IMR-90 (cell line): ENCODE measurements at regions not wholly inside any gene's neighbourhood (a gene's known extent, or its start where the extent isn't known, plus 50 kb on each side); places are given as distances from the start of the nearest gene placed in this dataset.
"Not testable (repeated sequence)": the region's sequence is repeated elsewhere in the genome, so short reads cannot be mapped to it uniquely, and the experiment has no call there.

ENCODE experiments used
- ATAC-seq: fragments of 200-7000 bp; cut with Tn5 transposase; 2 replicates; pipeline ENCODE4 v1.9.1; 2020; ENCODE audit warnings: low read depth, mild to moderate bottlenecking, moderate library complexity
- BruUV-seq: library from RNA; stranded (reverse); fragments of 400-500 nt; replicated peaks from 2 replicates; lab custom pipeline; 2021; lab: Mats Ljungman, UMichigan
- CTCF ChIA-PET: fragments of 300-600 bp; formaldehyde crosslinking; extraction: SDS; loops from one replicate; lab custom pipeline; 2021; ENCODE audit warnings: antibody characterized with exemption; lab: Yijun Ruan, JAX
- POLR2A ChIA-PET: fragments of 300-600 bp; sonication (Branson Sonifier 250); formaldehyde crosslinking; loops from one replicate; lab custom pipeline; 2022; ENCODE audit warnings: antibody characterized with exemption; ENCODE audit not compliant: unreplicated experiment; lab: Charles Lee
- DNase-seq: peaks from one replicate; pipeline ENCODE4 v3.0.0; 2013
- H2AFZ ChIP-seq: replicated peaks from 2 replicates; pipeline ENCODE3; 2013; ENCODE audit warnings: low read length, mild to moderate bottlenecking; ENCODE audit not compliant: poor library complexity
- H2AK5ac ChIP-seq: 2 replicates; pipeline ENCODE4 v1.6.1; 2013; ENCODE audit warnings: low read depth, low read length, inconsistent platforms
- H2AK9ac ChIP-seq: replicated peaks from 2 replicates; pipeline ENCODE3; 2013; ENCODE audit warnings: mild to moderate bottlenecking, low read depth, low read length, moderate library complexity; ENCODE audit not compliant: poor library complexity
- H2BK120ac ChIP-seq: 2 replicates; pipeline ENCODE4 v1.6.1; 2013; ENCODE audit warnings: low read depth, low read length, inconsistent platforms
- H2BK15ac ChIP-seq: 3 replicates; pipeline ENCODE4 v1.6.1; 2013; ENCODE audit warnings: low read depth, low read length, inconsistent platforms
- H2BK20ac ChIP-seq: 2 replicates; pipeline ENCODE4 v1.6.1; 2013; ENCODE audit warnings: low read depth, mild to moderate bottlenecking, inconsistent platforms, low read length, moderate library complexity
- H2BK5ac ChIP-seq: 2 replicates; pipeline ENCODE4 v1.6.1; 2013; ENCODE audit warnings: mild to moderate bottlenecking, low read depth, low read length, inconsistent platforms; ENCODE audit not compliant: poor library complexity, severe bottlenecking
- H3K14ac ChIP-seq: replicated peaks from 2 replicates; pipeline ENCODE4 v1.6.1; 2013; ENCODE audit warnings: low read depth, low read length, inconsistent platforms
- H3K18ac ChIP-seq: 2 replicates; pipeline ENCODE4 v1.6.1; 2013; ENCODE audit warnings: low read depth, low read length, control low read depth
- H3K23ac ChIP-seq: 2 replicates; pipeline ENCODE4 v1.6.1; 2013; ENCODE audit warnings: low read depth, low read length, inconsistent platforms
- H3K27ac ChIP-seq: 2 replicates; pipeline ENCODE4 v1.5.1; 2013; ENCODE audit warnings: mild to moderate bottlenecking, control low read depth, low read length; ENCODE audit not compliant: insufficient read depth
- H3K27me3 ChIP-seq: 2 replicates; pipeline ENCODE4 v1.6.1; 2013; ENCODE audit warnings: low read length; ENCODE audit not compliant: control insufficient read depth, insufficient read depth
- H3K36me3 ChIP-seq: 2 replicates; pipeline ENCODE4 v1.6.1; 2013; ENCODE audit warnings: low read length, mixed read lengths; ENCODE audit not compliant: control insufficient read depth, insufficient read depth
- H3K4ac ChIP-seq: 2 replicates; pipeline ENCODE4 v1.6.1; 2013; ENCODE audit warnings: low read depth, low read length, inconsistent platforms
- H3K4me1 ChIP-seq: 2 replicates; pipeline ENCODE4 v1.6.1; 2013; ENCODE audit warnings: low read length, mixed read lengths; ENCODE audit not compliant: control insufficient read depth, insufficient read depth
- H3K4me2 ChIP-seq: 2 replicates; pipeline ENCODE4 v1.6.1; 2013; ENCODE audit warnings: low read depth, mild to moderate bottlenecking, control low read depth, low read length, moderate library complexity
- H3K4me3 ChIP-seq: 2 replicates; pipeline ENCODE4 v1.5.1; 2013; ENCODE audit warnings: low read depth, mild to moderate bottlenecking, control low read depth, low read length, moderate library complexity; ENCODE audit not compliant: insufficient read depth
- H3K56ac ChIP-seq: 2 replicates; pipeline ENCODE4 v1.6.1; 2013; ENCODE audit warnings: low read length, inconsistent platforms; ENCODE audit not compliant: insufficient read depth; ENCODE audit errors: extremely low read depth
- H3K79me1 ChIP-seq, 2 experiments: 2 replicates each; pipeline ENCODE4 v1.6.1; 2013; ENCODE audit warnings: low read length in 2 of 2, inconsistent platforms in 1 of 2, low read depth in 1 of 2
- H3K9ac ChIP-seq: 2 replicates; pipeline ENCODE4 v1.6.1; 2013; ENCODE audit warnings: low read depth, low read length, control low read depth
- H3K9me1 ChIP-seq: 2 replicates; pipeline ENCODE4 v1.6.1; 2013; ENCODE audit warnings: low read length, inconsistent platforms; ENCODE audit not compliant: insufficient read depth
- H3K9me3 ChIP-seq: 2 replicates; pipeline ENCODE4 v1.6.1; 2013; ENCODE audit warnings: low read length; ENCODE audit not compliant: control insufficient read depth, insufficient read depth
- H4K20me1 ChIP-seq: 2 replicates; pipeline ENCODE4 v1.6.1; 2013; ENCODE audit warnings: low read length, inconsistent platforms; ENCODE audit not compliant: insufficient read depth
- H4K5ac ChIP-seq: 2 replicates; pipeline ENCODE4 v1.6.1; 2013; ENCODE audit warnings: mild to moderate bottlenecking, low read depth, low read length, control low read depth
- H4K8ac ChIP-seq, 2 experiments: 2 replicates each; pipeline ENCODE4 v1.6.1; 2013; ENCODE audit warnings: low read depth in 2 of 2, low read length in 2 of 2, control low read depth in 1 of 2, inconsistent platforms in 1 of 2
- H4K91ac ChIP-seq: 2 replicates; pipeline ENCODE4 v1.6.1; 2013; ENCODE audit warnings: low read depth, low read length, inconsistent platforms; ENCODE audit not compliant: insufficient read depth
- CHD1 ChIP-seq: IDR thresholded peaks from 2 replicates; pipeline ENCODE4 v1.6.1; 2012; ENCODE audit warnings: low read depth, low read length, improper control_type of control experiment
- WGBS, 2 experiments: methylation state at CpG; one replicate each; pipeline versions ENCODE4 v1.1.5 to v1.1.7; 2013; ENCODE audit warnings: missing lambda C conversion rate in 2 of 2; ENCODE audit not compliant: insufficient read length in 1 of 2; ENCODE audit errors: extremely low coverage in 2 of 2; 5-methylcytosine and 5-hydroxymethylcytosine counted together
- dilution Hi-C: fragments of 300-500 bp; cut with HindIII; formaldehyde crosslinking; loops from one replicate; pipeline ENCODE4 v1.14.3; 2018; ENCODE audit warnings: low sequenced_read_pairs; ENCODE audit not compliant: unreplicated experiment
- in situ Hi-C: fragments of 300-500 bp; cut with MboI; formaldehyde crosslinking; loops from 3 replicates; pipeline ENCODE4 v1.14.3; 2019; ENCODE audit warnings: low sequenced_read_pairs, inconsistent platforms, mixed read lengths
- intact Hi-C: fragments of 100-400 bp; cut with micrococcal nuclease; formaldehyde crosslinking; loops from 2 replicates; pipeline ENCODE4 v1.10.0; 2022

DNA sequence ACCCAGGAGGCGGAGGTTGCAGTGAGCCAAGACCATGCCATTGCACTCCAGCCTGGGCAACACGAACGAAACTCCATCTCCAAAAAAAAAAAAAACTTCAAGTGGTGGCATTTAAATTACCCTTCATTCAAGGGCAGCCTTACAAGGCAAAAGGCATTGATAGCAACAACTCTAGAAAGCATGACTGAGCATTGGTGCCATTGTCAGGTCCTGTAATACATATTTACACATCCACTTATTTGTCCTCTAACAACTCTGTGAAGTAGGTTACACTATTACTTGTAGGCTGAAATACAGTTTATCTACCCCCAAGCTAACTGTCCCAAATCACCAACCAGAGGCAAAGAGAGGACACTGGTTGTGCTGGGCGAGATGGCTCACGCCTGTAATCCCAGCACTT, 52.7 kb upstream of the LARP1 start:
- Histone ChIP-seq H2BK5ac (no peak overlapping the region), H3K36me3 (no peaks in the 10 kb centered on the region), H3K9me1 (no peaks in the 10 kb centered on the region), H2BK120ac (no peak overlapping the region), H4K8ac (no peak overlapping the region), H3K79me1 (no peaks in the 10 kb centered on the region), H4K5ac (no peak overlapping the region), H3K27me3 (no peaks in the 10 kb centered on the region), H2BK15ac (no peak overlapping the region), H4K91ac (no peak overlapping the region), H2AK9ac (no peak overlapping the region), H2AFZ (no peak overlapping the region), H3K27ac (no peak overlapping the region), H2BK20ac (no peak overlapping the region), H3K4me3 (no peak overlapping the region), H3K14ac (no peak overlapping the region), H3K4me1 (peaks cover 3% of the 10 kb centered on the region; the same call in 1 of the 2 replicates), H3K4ac (no peak overlapping the region), H3K56ac (no peak overlapping the region), H3K18ac (no peak overlapping the region), H3K4me2 (no peak overlapping the region), H4K20me1 (no peaks in the 10 kb centered on the region), H3K23ac (no peak overlapping the region), H3K9me3 (no peaks in the 10 kb centered on the region), H3K9ac (no peak overlapping the region), H2AK5ac (no peak overlapping the region)
- DNase-seq (no peak), ATAC-seq (no peak)
- no peak for TF ChIP-seq CHD1
- POLR2A ChIA-PET, result no interaction called here
- intact Hi-C loops, result no loop called here
- in situ Hi-C loops, result no loop called here
- dilution Hi-C loops, result no loop called here
- 80% methylated on average over 1 of the region's 5 CpGs; no CpG with 5 or more reads in 1 of the 2 experiments for WGBS, 2 experiments
- CTCF ChIA-PET, result no interaction called here
- no TSS peak for BruUV-seq

DNA sequence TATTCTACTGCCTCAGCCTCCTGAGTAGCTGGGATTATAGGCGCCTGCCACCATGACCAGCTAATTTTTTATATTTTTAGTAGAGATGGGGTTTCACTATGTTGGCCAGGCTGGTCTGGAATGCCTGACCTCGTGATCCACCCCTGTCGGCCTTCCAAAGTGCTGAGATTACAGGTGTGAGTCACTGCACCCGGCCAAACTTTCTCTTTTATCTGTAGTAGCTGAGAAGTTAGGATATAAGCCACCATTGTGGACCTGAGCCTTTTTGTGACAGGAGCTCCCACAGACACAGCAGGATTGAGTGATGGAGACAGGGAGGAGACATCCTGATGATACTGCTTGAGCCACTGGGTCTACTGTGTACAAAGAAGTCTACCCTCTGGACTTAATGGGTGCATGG, 53.5 kb upstream of the LARP1 start:
- intact Hi-C loops, BruUV-seq: not testable (repeated sequence)

More for the DNA sequence above, 53.5 kb upstream of the LARP1 start:
- H2AK9ac ChIP-seq, H2AFZ ChIP-seq, H4K20me1 ChIP-seq, CTCF ChIA-PET, H2AK5ac ChIP-seq, H3K9me3 ChIP-seq, H2BK20ac ChIP-seq, H3K9ac ChIP-seq, H3K79me1 ChIP-seq, POLR2A ChIA-PET, H2BK5ac ChIP-seq, ATAC-seq, H3K36me3 ChIP-seq, H3K27me3 ChIP-seq, H4K8ac ChIP-seq, H3K4me3 ChIP-seq, H2BK15ac ChIP-seq, H3K4me2 ChIP-seq, H4K5ac ChIP-seq, H3K4me1 ChIP-seq, H3K23ac ChIP-seq, H3K27ac ChIP-seq, dilution Hi-C loops, H2BK120ac ChIP-seq, H3K9me1 ChIP-seq, H3K56ac ChIP-seq, H3K14ac ChIP-seq, DNase-seq, in situ Hi-C loops, H3K4ac ChIP-seq, H3K18ac ChIP-seq, H4K91ac ChIP-seq: not testable (repeated sequence)
- WGBS, 2 experiments, result 65% methylated on average over 2 of the region's 4 CpGs; no CpG with 5 or more reads in 1 of the 2 experiments
